Right kidney (tissue), 1 donor: ENCODE measurements at regions not wholly inside any gene's neighbourhood (a gene's known extent, or its start where the extent isn't known, plus 50 kb on each side); places are given as distances from the start of the nearest gene placed in this dataset.

Experiments
- DNase-seq: peaks from one replicate; pipeline ENCODE4 v3.0.0-alpha.2; 2016

DNA sequence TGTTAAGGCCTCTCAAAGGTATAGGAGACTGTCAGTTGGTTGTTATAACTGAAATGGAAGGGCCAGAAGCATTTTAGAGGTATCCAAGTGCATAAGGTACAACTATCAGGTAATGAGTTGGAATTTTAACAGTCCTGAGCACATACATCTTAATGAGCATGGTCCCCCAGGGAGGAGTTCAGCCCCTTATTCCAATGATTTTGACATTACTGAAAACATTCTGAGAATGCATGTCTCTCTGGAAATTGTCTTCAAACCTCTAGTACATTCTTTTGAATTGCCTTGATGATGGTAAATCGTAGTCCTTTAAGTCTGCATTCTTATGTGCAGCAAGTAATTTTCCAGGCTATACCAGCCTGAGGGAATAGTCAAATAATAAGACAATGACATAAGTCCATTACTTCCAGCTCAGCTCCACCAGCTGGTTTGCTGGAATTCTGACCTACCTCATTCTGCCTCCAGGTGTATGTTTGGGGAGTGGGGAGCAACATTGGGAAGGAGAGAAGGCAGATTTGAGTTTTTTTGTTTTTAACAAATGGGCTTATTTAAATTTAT lies 239.2 kb downstream of the MSRB3 start:
- DNase-seq, result no peak

- DNase-seq, result no peak
Measured at GRCh38 chr12:65518771-65519170, 240.3 kb downstream of the MSRB3 start.

DNA sequence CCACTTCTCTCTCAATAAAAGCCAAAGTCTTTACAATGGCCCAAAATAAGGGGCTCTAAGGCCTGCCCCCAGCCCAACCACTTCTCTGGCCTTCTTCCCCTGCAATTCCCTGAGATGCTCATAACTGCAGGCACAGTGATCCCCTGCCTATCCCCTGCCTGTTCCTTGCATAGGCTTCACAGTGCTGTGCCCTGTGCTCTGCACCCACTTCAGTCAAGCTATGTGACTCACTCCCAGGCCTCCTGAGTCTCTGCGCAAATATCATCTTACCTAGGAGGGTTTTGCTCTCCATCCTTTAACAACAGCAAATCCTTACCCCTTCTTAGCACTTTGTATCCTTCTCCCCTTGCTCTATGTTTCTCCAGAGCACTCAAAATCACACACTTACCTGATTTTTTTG lies 242.2 kb downstream of the MSRB3 start:
- no peak for DNase-seq

DNA sequence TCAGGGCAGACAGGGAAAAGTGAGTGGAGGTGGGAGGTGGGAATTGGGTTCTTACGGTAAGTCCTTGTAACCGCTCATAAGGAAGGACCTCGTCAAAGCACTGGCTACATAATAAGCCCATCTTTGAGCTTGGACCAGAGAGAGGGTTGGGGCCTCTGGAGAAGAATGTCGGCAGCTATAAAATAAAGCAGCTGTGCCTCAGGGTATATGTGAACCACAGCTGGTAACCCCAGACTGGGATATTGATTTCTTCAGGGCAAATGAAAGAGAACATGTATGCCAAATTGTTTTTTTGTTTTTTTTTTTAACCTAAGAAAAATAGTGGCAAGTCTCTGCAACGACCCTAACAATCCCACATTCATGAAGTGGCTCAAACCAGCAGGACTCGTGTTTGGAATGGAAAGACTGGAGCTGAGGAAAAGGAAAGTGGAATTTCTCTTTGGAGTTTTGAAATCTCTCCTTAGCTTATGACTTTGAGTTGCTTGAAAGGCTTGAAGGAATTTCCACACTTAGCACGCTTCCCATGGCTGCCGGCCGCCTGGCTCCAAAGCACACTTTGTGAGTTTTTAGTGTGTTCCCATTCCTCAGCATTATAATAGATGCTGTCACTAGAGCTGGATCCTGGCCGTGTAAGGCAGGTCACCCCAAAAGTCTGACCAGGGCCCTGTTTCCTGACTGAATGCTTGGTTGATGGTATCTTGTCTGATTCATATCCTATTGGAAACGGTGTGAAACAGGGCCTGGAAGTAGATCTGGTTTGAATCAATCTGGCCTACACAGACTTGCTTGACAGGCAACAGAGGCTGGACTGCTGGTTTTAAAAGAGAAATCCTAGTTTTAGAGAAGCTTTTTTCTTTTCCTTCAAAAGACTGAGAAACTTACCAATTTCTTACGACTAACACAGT lies 244.7 kb downstream of the MSRB3 start:
- no peak for DNase-seq

DNA sequence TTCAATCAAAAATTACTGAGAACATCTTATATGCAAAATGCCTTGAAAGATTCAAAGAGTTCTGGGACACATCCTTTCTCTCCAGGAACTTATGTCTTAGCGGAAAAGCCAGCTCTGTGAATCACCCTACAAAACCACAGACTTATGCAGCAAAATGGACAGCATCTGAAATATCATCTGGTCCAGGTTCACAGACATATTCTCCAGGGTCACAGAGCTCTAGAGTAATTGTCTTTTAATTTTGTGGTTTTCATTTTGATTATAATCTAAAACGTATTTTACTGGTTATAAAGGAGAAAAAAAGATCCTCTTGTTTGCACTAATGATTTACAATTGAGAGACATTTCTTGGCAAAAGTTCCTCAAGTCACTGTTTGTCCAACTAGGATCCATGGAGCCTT lies 246.2 kb downstream of the MSRB3 start:
- no peak for DNase-seq

DNA sequence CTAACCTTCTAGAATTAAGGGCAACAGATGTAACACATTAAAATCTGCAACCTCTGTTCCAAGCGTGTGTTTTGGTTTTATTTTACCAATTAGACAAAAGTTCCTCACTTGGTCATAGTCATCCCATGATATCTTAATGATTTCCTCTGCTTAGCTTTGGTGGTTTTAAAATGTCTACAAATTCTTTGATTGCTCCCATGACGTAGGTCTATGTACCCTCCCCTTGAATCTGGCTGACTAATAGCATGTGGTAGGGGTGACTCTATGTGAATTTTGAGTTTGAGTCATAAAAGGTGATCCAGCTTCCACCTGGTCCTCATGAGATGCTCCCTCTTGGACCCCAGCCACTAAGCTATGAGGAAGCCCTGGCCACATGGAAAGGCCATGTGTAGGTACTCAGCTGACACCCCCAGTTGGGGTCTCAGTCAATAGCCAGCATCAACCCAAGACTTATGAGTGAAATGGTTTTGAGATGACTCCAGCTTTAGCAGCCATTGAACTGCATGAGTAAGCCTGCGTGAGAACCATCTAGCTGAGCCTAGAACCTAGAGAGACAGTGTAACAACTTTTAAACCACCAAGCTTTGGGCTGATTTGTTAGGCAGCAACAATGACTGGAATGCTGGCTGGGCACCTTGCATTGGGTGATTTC lies 247.1 kb downstream of the MSRB3 start:
- DNase-seq, result no peak

GRCh38 chr12:65526311-65526710 lies 247.8 kb downstream of the MSRB3 start:
- DNase-seq, result no peak

- DNase-seq, result no peak
Measured at GRCh38 chr12:65528127-65528526, 249.6 kb downstream of the MSRB3 start.

DNA sequence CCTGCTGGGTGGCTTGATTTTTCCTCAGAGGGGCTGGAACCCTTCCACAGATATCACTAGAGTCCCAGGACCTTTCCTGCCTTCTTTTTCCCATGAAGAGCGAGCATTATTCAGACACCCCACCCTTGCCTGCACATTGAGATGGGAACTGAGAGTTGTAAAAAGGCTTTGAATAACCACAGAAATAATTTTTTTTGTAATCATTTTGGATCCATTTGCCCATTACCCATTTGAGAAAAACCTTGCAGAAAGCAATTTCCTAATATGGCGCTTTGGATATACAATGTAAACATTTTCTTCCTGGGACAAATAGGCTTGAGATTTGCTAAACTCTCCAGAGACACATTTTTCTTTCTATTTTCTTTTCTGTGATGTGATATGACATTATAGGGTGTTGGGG lies 250.6 kb downstream of the MSRB3 start:
- DNase-seq, result no peak

DNA sequence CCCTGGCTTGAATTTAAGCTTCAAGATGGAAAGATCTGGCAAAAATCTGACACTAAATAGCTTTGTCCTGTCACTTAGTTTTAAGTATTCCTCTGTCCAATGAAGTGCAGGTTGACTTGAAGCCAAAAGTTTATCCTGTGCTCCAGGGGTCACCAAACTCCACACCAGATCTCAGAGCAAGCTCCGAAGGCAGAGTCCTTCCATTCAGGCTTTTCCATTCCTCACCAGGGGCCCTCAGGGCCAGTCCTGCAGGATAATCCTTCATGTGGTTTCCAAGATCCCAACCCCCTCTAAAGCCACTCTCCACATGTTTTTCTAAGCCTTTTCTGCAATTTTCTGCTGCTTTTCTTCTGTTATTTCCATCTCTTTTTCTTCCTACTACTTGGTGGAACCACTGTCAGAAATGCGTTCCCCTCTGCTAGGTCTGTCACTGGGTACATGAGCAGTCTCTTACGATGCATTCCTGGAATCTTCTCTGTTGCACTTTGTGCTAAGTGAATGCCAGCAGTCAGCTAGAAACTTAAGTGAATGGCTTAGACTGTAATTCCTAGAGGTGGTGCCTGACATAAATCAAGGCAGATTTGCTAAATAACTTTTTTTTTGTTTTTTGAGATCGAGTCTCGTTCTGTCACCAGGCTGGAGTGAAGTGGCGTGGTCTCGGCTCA lies 251.4 kb downstream of the MSRB3 start:
- DNase-seq, result no peak

- DNase-seq, result no peak
Measured at GRCh38 chr12:65532162-65532561, 253.7 kb downstream of the MSRB3 start.

DNA sequence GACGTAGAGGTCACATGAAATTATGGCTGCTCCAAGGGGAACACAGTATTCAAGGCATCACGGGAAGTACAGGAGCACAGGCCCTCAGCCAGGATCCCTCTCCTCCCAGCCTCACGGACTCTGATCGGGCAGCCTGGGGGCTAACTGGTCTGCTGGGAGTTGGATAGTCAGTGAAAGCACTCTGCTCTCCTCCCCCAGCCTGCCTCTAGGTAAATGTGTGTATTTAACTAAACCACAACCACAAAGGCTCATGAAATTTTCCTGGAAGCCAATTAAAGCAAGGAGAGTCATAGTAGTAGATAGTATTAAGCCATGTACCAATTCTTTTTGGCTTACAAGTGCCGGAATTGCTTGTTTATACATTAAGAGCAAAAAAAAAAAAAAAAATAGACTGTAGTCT lies 254.3 kb downstream of the MSRB3 start:
- DNase-seq, result no peak

DNA sequence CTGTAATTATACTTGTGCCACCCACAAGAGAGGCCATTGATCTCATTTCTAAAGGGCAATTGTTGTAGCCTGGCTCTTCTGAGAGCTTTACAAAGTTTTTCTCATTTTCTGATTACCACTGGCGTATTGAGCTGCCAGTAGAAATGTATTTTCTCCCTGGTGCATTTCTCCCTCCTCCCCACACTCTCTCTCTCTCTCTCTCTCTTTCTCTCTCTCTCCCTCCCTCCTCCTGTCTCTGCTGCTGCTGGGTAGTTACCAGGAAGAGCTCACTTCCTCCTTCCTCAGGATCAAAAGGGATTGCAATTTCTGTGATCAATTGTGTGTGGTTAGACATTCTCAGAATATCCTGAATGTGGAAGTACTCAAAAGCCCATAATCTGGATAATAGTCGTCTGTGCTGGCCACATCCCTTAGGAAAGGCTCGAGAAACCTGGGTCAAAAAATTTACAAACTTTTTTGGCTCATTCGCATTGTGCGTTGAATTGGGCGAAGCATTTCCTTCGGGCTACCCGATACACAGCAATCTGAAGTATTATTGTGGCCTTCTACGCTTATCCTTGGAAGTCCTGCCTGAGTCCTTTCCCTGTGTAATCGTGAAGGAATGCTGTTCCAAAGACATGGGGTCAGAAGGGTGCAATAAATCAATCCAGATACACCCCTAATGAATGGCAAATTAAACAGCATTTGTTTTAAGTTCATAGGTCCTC lies 254.8 kb downstream of the MSRB3 start:
- DNase-seq, result peak; percentile 57

- DNase-seq, result peak; percentile 60
Measured at GRCh38 chr12:65534238-65534841, 255.9 kb downstream of the MSRB3 start.

GRCh38 chr12:65535946-65536345 lies 257.5 kb downstream of the MSRB3 start:
- no peak for DNase-seq

- no peak for DNase-seq
Measured at GRCh38 chr12:65536351-65536750, 257.9 kb downstream of the MSRB3 start.

DNA sequence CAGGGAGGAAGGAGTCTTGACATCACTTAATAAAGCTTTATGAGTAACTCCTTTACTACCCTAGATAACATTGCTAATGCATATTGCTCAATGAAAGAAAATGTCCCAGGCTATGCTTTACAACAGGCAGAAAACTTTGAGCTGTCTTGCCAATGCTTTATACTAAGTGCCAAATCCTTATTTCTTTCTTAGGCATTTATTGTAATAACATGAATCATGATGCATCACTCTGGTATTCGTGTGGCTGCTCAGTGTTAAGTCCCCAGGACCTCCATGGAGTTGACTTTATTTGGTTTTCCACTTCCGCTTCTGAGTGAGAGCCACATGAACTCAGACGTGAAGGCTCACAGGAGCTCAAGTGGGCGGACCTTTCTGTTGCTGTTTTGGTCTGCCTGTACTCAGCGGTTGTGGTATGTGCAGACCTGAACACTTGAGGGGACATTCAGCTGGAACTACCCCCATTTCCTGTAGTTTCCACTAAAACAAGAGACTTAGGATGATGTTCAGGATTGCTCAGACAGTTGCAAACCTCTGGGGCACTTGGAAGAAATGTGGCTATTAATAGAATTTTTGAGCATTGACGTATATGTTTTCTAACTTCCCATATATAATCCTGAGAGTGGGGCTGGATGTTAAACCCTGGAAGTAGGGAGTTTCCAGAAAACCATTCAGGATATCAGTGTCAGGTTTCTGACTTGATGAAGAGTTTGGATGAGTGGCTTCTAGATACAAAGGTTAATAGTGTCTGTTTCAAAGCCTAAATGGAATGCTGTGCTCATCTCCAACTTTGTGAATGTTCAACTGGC lies 258.6 kb downstream of the MSRB3 start:
- DNase-seq, result peak; percentile 54

DNA sequence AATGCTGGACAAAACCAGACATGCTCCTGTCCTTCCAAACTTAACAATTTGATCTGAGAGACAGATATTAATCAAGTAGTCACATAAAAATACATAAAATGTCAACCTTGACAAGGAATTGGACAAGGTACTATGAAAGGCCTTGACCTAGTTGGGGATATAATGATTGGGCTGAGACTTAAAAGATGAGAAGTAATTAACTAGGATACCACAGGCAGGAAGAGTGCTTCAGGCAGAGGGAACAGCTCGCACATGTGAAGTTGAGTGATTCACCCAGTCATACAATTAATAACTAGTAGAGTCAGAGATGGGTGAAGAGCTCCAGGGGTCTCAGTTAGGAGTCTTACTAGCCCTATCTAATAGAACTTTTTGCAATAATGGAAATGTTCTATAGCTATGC lies 259.5 kb downstream of the MSRB3 start:
- no peak for DNase-seq

DNA sequence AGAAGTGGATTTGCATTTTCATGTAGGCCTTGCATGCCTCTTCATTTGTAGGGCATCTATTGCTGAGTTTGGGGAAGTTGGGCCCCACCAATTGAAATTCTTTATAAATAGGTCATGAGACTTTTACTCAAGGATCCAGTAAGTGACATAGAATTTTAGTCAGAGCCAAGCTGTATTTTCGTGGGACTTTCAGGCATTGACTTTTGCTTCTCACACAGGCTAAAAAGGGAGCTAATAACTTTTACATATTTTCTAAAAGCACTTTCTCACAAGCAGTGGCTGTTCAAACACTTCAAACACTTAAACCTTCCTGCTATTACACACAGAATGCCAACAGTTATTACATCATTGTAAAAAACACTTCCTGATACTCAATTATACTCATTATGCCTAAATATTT lies 260.5 kb downstream of the MSRB3 start:
- no peak for DNase-seq

GRCh38 chr12:65540140-65540539 lies 261.7 kb downstream of the MSRB3 start:
- DNase-seq, result no peak

GRCh38 chr12:65546528-65546927 lies 268.0 kb downstream of the MSRB3 start:
- DNase-seq, result no peak
